ENCODE measurements at regions not wholly inside any gene's neighbourhood (a gene's known extent, or its start where the extent isn't known, plus 50 kb on each side); places are given as distances from the start of the nearest gene placed in this dataset.

GRCh38 chr13:104357174-104357573 lies 1291.0 kb upstream of the SLC10A2 start (continued):
- TF ChIP-seq ATF3 (IDR thresholded peaks at IDR 0.05; ENCODE audit: insufficient read depth, low read depth, low read length), result no peak
- TF ChIP-seq SUZ12 (IDR thresholded peaks at IDR 0.05; ENCODE audit: low read length), result no peak
- no peak for TF ChIP-seq KDM1A (IDR thresholded peaks at IDR 0.05; ENCODE audit: borderline replicate concordance, low read length)
- TF ChIP-seq CHD2 (IDR thresholded peaks at IDR 0.05; ENCODE audit: low read length), result no peak
